Endodermal cell (in vitro differentiated cells): ENCODE measurements at regions not wholly inside any gene's neighbourhood (a gene's known extent, or its start where the extent isn't known, plus 50 kb on each side); places are given as distances from the start of the nearest gene placed in this dataset.

Experiments used
- DNase-seq: peaks from one replicate; pipeline ENCODE4 v3.0.0-alpha.2; 2017
- H3K27ac ChIP-seq: 2 replicates; pipeline ENCODE4 v1.5.1; 2013; ENCODE audit warnings: mild to moderate bottlenecking, low read depth, low read length, moderate library complexity
- H3K27me3 ChIP-seq: 2 replicates; pipeline ENCODE4 v1.6.1; 2013; ENCODE audit warnings: mild to moderate bottlenecking, low read length, moderate library complexity; ENCODE audit not compliant: insufficient read depth, control insufficient read depth, poor library complexity, severe bottlenecking
- H3K36me3 ChIP-seq: 2 replicates; pipeline ENCODE4 v1.7.0; 2013; ENCODE audit warnings: mild to moderate bottlenecking, low read length, moderate library complexity; ENCODE audit not compliant: control insufficient read depth, insufficient read depth
- H3K4me1 ChIP-seq: one replicate; pipeline ENCODE4 v1.7.0; 2013; ENCODE audit warnings: low read length; ENCODE audit not compliant: control insufficient read depth, insufficient read depth
- H3K4me3 ChIP-seq: 2 replicates; pipeline ENCODE4 v1.5.1; 2013; ENCODE audit warnings: mild to moderate bottlenecking, low read length, moderate library complexity
- H3K9ac ChIP-seq: 2 replicates; pipeline ENCODE4 v1.6.1; 2013; ENCODE audit warnings: mild to moderate bottlenecking, low read length, moderate library complexity; ENCODE audit not compliant: poor library complexity, severe bottlenecking; ENCODE audit errors: extremely low read depth
- H3K9me3 ChIP-seq: 2 replicates; pipeline ENCODE4 v1.6.1; 2013; ENCODE audit warnings: mild to moderate bottlenecking, low read length, moderate library complexity; ENCODE audit not compliant: control insufficient read depth
- H3K27ac Mint-ChIP-seq: 2 replicates; pipeline ENCODE4 v1.8.0; 2020; ENCODE audit warnings: mixed read lengths
- H3K27me3 Mint-ChIP-seq: 2 replicates; pipeline ENCODE4 v1.8.0; 2021; ENCODE audit warnings: mild to moderate bottlenecking, mixed read lengths; ENCODE audit not compliant: insufficient read depth
- H3K36me3 Mint-ChIP-seq: 2 replicates; pipeline ENCODE4 v1.8.0; 2020; ENCODE audit warnings: low read depth, mixed read lengths
- H3K4me1 Mint-ChIP-seq: 2 replicates; pipeline ENCODE4 v1.8.0; 2020; ENCODE audit warnings: mixed read lengths
- H3K4me3 Mint-ChIP-seq: 2 replicates; pipeline ENCODE4 v1.8.0; 2020; ENCODE audit warnings: mild to moderate bottlenecking, moderate library complexity, mixed read lengths
- H3K9me3 Mint-ChIP-seq: 2 replicates; pipeline ENCODE4 v1.8.0; 2020; ENCODE audit warnings: mild to moderate bottlenecking, mixed read lengths
- WGBS, 2 experiments: methylation state at CpG; one replicate each; pipeline versions ENCODE4 v1.1.5 to v1.1.7; 2013; ENCODE audit warnings: missing lambda C conversion rate in 2 of 2, mixed read lengths in 1 of 2; ENCODE audit not compliant: insufficient coverage in 1 of 2, insufficient read length in 1 of 2; 5-methylcytosine and 5-hydroxymethylcytosine counted together
- TF ChIP-seq, protein P1 (sequence below): fragments of 200-600 bp; sonication (generic); conservative IDR thresholded peaks from 2 replicates; pipeline ENCODE4 v1.5.0; 2021; ENCODE audit warnings: antibody characterized with exemption, mild to moderate bottlenecking

DNA sequence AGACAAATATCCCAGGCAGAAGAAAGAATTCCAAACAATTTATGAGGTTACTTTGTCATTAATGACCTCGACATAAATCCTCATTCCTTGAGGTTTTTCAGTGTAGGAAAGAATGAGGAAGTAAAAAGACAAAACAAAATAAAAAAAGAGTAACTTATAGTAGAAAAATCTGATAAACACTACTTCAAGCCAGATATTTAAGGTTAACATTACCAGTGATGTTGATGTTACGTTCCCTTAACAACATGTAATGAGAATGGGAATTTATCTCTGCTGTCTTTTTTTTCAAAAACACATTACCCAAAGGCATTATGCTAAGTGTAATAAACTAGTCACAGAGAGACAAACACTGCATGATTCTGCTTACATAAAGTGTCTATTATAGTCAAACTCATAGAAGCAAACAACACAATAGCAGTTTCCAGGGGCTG, 935.1 kb downstream of the SLITRK1 start:
- TF ChIP-seq, protein P1, sequence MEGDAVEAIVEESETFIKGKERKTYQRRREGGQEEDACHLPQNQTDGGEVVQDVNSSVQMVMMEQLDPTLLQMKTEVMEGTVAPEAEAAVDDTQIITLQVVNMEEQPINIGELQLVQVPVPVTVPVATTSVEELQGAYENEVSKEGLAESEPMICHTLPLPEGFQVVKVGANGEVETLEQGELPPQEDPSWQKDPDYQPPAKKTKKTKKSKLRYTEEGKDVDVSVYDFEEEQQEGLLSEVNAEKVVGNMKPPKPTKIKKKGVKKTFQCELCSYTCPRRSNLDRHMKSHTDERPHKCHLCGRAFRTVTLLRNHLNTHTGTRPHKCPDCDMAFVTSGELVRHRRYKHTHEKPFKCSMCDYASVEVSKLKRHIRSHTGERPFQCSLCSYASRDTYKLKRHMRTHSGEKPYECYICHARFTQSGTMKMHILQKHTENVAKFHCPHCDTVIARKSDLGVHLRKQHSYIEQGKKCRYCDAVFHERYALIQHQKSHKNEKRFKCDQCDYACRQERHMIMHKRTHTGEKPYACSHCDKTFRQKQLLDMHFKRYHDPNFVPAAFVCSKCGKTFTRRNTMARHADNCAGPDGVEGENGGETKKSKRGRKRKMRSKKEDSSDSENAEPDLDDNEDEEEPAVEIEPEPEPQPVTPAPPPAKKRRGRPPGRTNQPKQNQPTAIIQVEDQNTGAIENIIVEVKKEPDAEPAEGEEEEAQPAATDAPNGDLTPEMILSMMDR = no peak
- no peak overlapping the region for H3K4me3 ChIP-seq
- H3K27me3 ChIP-seq = no peaks in the 10 kb centered on the region
- no peaks in the 10 kb centered on the region for H3K36me3 Mint-ChIP-seq
- no peak for DNase-seq
- no peak overlapping the region for H3K4me3 Mint-ChIP-seq
- H3K4me1 Mint-ChIP-seq = peaks cover 4% of the 10 kb centered on the region
- no peak overlapping the region for H3K27ac Mint-ChIP-seq
- H3K27me3 Mint-ChIP-seq = no peaks in the 10 kb centered on the region
- H3K4me1 ChIP-seq = no peaks in the 10 kb centered on the region
- 100% methylated on average over 2 of the region's 2 CpGs; no CpG with 5 or more reads in 1 of the 2 experiments for WGBS, 2 experiments
- H3K27ac ChIP-seq = no peak overlapping the region
- no peaks in the 10 kb centered on the region for H3K9me3 Mint-ChIP-seq
- no peaks in the 10 kb centered on the region for H3K9me3 ChIP-seq
- no peak overlapping the region for H3K9ac ChIP-seq
- H3K36me3 ChIP-seq = no peaks in the 10 kb centered on the region

DNA sequence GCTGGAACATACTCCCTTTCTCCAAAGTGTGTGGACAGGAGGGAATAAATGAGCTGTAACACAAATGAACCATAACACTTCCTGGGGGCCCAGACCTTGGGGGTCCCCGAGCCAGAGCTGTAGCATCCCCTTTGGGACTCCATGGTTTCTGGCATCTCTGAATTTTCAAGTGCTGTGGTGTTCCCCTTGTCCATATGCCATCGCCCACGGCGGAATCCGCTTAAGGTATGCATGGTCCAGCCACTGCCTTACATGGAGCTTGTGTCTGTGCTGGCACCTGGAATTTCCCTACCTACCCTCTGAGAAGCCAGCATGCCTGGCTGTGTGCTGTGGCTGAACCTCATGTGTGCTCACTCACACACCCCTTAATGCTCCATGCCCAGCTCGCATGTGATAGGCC, 943.6 kb downstream of the SLITRK1 start:
- no peaks in the 10 kb centered on the region for H3K27me3 ChIP-seq
- no peak overlapping the region for H3K4me3 ChIP-seq
- Mint-ChIP-seq H3K27me3 (no peaks in the 10 kb centered on the region), H3K36me3 (no peaks in the 10 kb centered on the region), H3K4me1 (no peaks in the 10 kb centered on the region), H3K27ac (no peak overlapping the region), H3K9me3 (peaks cover 11% of the 10 kb centered on the region), H3K4me3 (no peak overlapping the region)
- WGBS, 2 experiments = 91 to 100% methylated on average over 4 to 6 of the region's 6 CpGs
- no peaks in the 10 kb centered on the region for H3K4me1 ChIP-seq
- no peak for DNase-seq
- no peak overlapping the region for H3K9ac ChIP-seq
- TF ChIP-seq, protein P1 = no peak
- H3K9me3 ChIP-seq = no peaks in the 10 kb centered on the region
- no peaks in the 10 kb centered on the region for H3K36me3 ChIP-seq
- no peak overlapping the region for H3K27ac ChIP-seq

- 92% methylated on average over 2 of the region's 2 CpGs; no CpG with 5 or more reads in 1 of the 2 experiments for WGBS, 2 experiments
- Mint-ChIP-seq H3K4me3 (no peak overlapping the region), H3K4me1 (no peaks in the 10 kb centered on the region), H3K36me3 (no peaks in the 10 kb centered on the region), H3K27me3 (no peaks in the 10 kb centered on the region), H3K9me3 (peaks cover 10% of the 10 kb centered on the region), H3K27ac (no peak overlapping the region)
- Histone ChIP-seq H3K27ac (no peak overlapping the region), H3K4me1 (no peaks in the 10 kb centered on the region), H3K27me3 (no peaks in the 10 kb centered on the region), H3K9me3 (no peaks in the 10 kb centered on the region), H3K36me3 (no peaks in the 10 kb centered on the region), H3K4me3 (no peak overlapping the region), H3K9ac (no peak overlapping the region)
- TF ChIP-seq, protein P1 = no peak
- DNase-seq = no peak
Measured at GRCh38 chr13:82934000-82934399, 948.3 kb downstream of the SLITRK1 start.
